ENCODE measurements at regions not wholly inside any gene's neighbourhood (a gene's known extent, or its start where the extent isn't known, plus 50 kb on each side); places are given as distances from the start of the nearest gene placed in this dataset.

DNA sequence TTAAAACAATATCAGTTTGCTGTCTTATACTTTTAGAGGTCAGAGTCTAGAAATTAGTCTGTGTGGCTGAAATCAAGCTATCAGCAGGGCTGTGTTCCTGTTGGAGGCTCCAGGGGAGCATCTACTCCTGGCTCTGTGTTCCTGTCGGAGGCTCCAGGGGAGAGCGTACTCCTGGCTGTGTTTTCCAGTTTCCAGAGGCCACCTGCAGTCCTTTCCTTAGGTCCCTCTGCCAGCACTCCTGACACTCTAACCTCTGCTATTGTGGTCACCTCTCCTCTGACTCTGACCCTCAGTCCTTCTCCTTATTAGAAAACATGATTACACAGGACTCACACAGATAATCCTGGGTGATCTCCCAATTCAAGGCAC lies 1140.7 kb upstream of the TMEM132C start:
- Mint-ChIP-seq H3K4me1 (peaks cover 10 to 17% of the 10 kb centered on the region in 2 experiments), H3K27ac (peak overlapping the region in 1 of 3 experiments; percentile 26; a peak in 1 of 7 replicates), H3K36me3 (ENCODE audit: insufficient read depth in 1 of 3, low read depth in 3 of 3) (no peaks in the 10 kb centered on the region), H3K9me3 (peaks cover 0 to 3% of the 10 kb centered on the region in 2 experiments; a peak in 3 of 5 replicates), H3K4me3 (no peak overlapping the region; a peak in 1 of 5 replicates), H3K27me3 (ENCODE audit: low read depth) (no peaks in the 10 kb centered on the region)
- no peaks in the 10 kb centered on the region for H3K9me3 ChIP-seq (ENCODE audit: control insufficient read depth, low read depth, low read length)
- no peak overlapping the region for H4K8ac ChIP-seq (replicated peaks; ENCODE audit: insufficient read length, low read depth, low read length)
- no peak overlapping the region for H2BK20ac ChIP-seq (ENCODE audit: low read depth, low read length, poor library complexity, severe bottlenecking)
- no peak for DNase-seq
- H4K91ac ChIP-seq (ENCODE audit: insufficient read length, low read depth, low read length) = no peak overlapping the region
- H3K79me1 ChIP-seq (ENCODE audit: insufficient read depth, low read depth, low read length, poor library complexity, severe bottlenecking) = no peaks in the 10 kb centered on the region
- no peak overlapping the region for H3K56ac ChIP-seq (ENCODE audit: insufficient read length, low read depth, low read length)
- H3K9ac ChIP-seq (ENCODE audit: extremely low read depth, insufficient read length, low read length) = no peak overlapping the region
- no peaks in the 10 kb centered on the region for H3K4me1 ChIP-seq (ENCODE audit: insufficient read depth, low read length)
- no peaks in the 10 kb centered on the region for H4K20me1 ChIP-seq (ENCODE audit: control insufficient read depth, insufficient read depth, insufficient read length)
- no peak overlapping the region for H3K14ac ChIP-seq (ENCODE audit: insufficient read depth, low read length)
- H3K23me2 ChIP-seq (ENCODE audit: insufficient read length, low read depth, low read length, poor library complexity, severe bottlenecking) = no peaks in the 10 kb centered on the region
- no peak overlapping the region for H3K23ac ChIP-seq (ENCODE audit: insufficient read length, low read depth, low read length)
- no peak overlapping the region for H2BK5ac ChIP-seq (ENCODE audit: insufficient read length, low read length)
- H3K4ac ChIP-seq (ENCODE audit: low read depth, low read length) = no peak overlapping the region
- H3T11ph ChIP-seq (ENCODE audit: low read length) = no peak overlapping the region
- H3K27me3 ChIP-seq (ENCODE audit: insufficient read depth, low read length) = no peaks in the 10 kb centered on the region
- no peak overlapping the region for H3K4me2 ChIP-seq (ENCODE audit: insufficient read depth, insufficient read length, low read length)
- no peak overlapping the region for H2AFZ ChIP-seq (ENCODE audit: low read length)
- H2BK12ac ChIP-seq (ENCODE audit: insufficient read length, low read depth, low read length) = no peak overlapping the region
- no peak overlapping the region for H3K27ac ChIP-seq (ENCODE audit: insufficient read length, low read depth, low read length)
- H3K18ac ChIP-seq (ENCODE audit: insufficient read length, low read depth, low read length) = no peak overlapping the region
- no CpG with 5 or more reads among the region's 2 CpGs for WGBS (ENCODE audit: extremely low coverage, insufficient read length, low lambda C conversion rate)
- no peak overlapping the region for H2AK5ac ChIP-seq (ENCODE audit: insufficient read length, low read length)
- no peaks in the 10 kb centered on the region for H3K79me2 ChIP-seq (ENCODE audit: insufficient read depth, low read length)
- TF ChIP-seq, protein P1, sequence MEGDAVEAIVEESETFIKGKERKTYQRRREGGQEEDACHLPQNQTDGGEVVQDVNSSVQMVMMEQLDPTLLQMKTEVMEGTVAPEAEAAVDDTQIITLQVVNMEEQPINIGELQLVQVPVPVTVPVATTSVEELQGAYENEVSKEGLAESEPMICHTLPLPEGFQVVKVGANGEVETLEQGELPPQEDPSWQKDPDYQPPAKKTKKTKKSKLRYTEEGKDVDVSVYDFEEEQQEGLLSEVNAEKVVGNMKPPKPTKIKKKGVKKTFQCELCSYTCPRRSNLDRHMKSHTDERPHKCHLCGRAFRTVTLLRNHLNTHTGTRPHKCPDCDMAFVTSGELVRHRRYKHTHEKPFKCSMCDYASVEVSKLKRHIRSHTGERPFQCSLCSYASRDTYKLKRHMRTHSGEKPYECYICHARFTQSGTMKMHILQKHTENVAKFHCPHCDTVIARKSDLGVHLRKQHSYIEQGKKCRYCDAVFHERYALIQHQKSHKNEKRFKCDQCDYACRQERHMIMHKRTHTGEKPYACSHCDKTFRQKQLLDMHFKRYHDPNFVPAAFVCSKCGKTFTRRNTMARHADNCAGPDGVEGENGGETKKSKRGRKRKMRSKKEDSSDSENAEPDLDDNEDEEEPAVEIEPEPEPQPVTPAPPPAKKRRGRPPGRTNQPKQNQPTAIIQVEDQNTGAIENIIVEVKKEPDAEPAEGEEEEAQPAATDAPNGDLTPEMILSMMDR (conservative IDR thresholded peaks at IDR 0.05) = no peak
- H2BK120ac ChIP-seq (ENCODE audit: low read depth, low read length, poor library complexity, severe bottlenecking) = no peak overlapping the region
- no peak overlapping the region for H2BK15ac ChIP-seq (ENCODE audit: low read depth, low read length)
- H4K5ac ChIP-seq (ENCODE audit: insufficient read length, low read depth, low read length) = no peak overlapping the region

Data from H9 (cell line).